T-cell (primary cell): ENCODE measurements at regions not wholly inside any gene's neighbourhood (a gene's known extent, or its start where the extent isn't known, plus 50 kb on each side); places are given as distances from the start of the nearest gene placed in this dataset.

Source experiments
- ATAC-seq, 4 experiments: fragments of 200-7000 bp in 3 of 4; fragments of 150-1000 bp in 1 of 4; cut with Tn5 transposase; replicated peaks in 1 of 4; 1 replicate in 3 of 4; 2 replicates in 1 of 4; pipeline ENCODE4 v1.10.0; 2021; ENCODE audit warnings: moderate library complexity in 3 of 4, mild to moderate bottlenecking in 2 of 4, moderate number of reproducible peaks in 1 of 4
- CTCF ChIA-PET, 2 donors: fragments of 300-600 bp; sonication (Branson Sonifier 250); formaldehyde crosslinking; loops; one replicate each; lab custom pipeline; 2022; ENCODE audit warnings: antibody characterized with exemption in 2 of 2; lab: Charles Lee
- POLR2A ChIA-PET, 2 donors: fragments of 300-600 bp; sonication (Branson Sonifier 250); formaldehyde crosslinking; loops; one replicate each; lab custom pipeline; 2022; ENCODE audit warnings: antibody characterized with exemption in 2 of 2; lab: Charles Lee
- DNase-seq, 35 experiments: peaks; one replicate each; pipeline versions ENCODE4 v3.0.0 to v3.0.0-alpha.2; 2013 to 2023
- H3K27ac ChIP-seq: one replicate; pipeline ENCODE4 v1.5.1; 2013; ENCODE audit warnings: low read length
- H3K27me3 ChIP-seq, 2 experiments: replicated peaks in 1 of 2; 1 replicate in 1 of 2; 2 replicates in 1 of 2; pipeline versions ENCODE4 v1.6.1 to v1.7.0; 2013; ENCODE audit warnings: low read length in 1 of 2, mixed read lengths in 1 of 2; ENCODE audit not compliant: control insufficient read depth in 2 of 2, insufficient read depth in 2 of 2; ENCODE audit errors: extremely low read depth in 1 of 2
- H3K36me3 ChIP-seq, 2 donors: 1 replicate in 1 of 2; 2 replicates in 1 of 2; pipeline versions ENCODE4 v1.6.1 to v1.7.0; 2013; ENCODE audit warnings: low read length in 1 of 2; ENCODE audit not compliant: control insufficient read depth in 2 of 2, insufficient read depth in 1 of 2; ENCODE audit errors: extremely low read depth in 1 of 2
- H3K4me1 ChIP-seq, 2 experiments: 1 replicate in 1 of 2; 2 replicates in 1 of 2; pipeline versions ENCODE4 v1.6.1 to v1.7.0; 2013; ENCODE audit warnings: low read length in 2 of 2, mixed read lengths in 1 of 2; ENCODE audit not compliant: insufficient read depth in 2 of 2, control insufficient read depth in 1 of 2; ENCODE audit errors: extremely low read depth in 1 of 2
- H3K4me3 ChIP-seq, 2 donors: 1 replicate in 1 of 2; 2 replicates in 1 of 2; pipeline versions ENCODE4 v1.5.1 to v1.7.0; 2013; ENCODE audit warnings: mild to moderate bottlenecking in 2 of 2, low read length in 1 of 2, moderate library complexity in 1 of 2; ENCODE audit not compliant: control insufficient read depth in 1 of 2; ENCODE audit errors: extremely low read depth in 1 of 2
- H3K9me3 ChIP-seq: 2 replicates; pipeline ENCODE4 v1.7.0; 2013
- H3K27ac Mint-ChIP-seq, 2 donors: one replicate each; pipeline ENCODE4 v1.8.0; 2020 to 2021; ENCODE audit warnings: mild to moderate bottlenecking in 2 of 2, mixed read lengths in 2 of 2
- H3K27me3 Mint-ChIP-seq, 2 donors: one replicate each; pipeline ENCODE4 v1.8.0; 2021 to 2022; ENCODE audit warnings: mixed read lengths in 2 of 2
- H3K36me3 Mint-ChIP-seq: one replicate; pipeline ENCODE4 v1.8.0; 2021; ENCODE audit warnings: mixed read lengths
- H3K4me1 Mint-ChIP-seq, 3 donors: one replicate each; pipeline ENCODE4 v1.8.0; 2020 to 2022; ENCODE audit warnings: mixed read lengths in 3 of 3, mild to moderate bottlenecking in 1 of 3
- H3K4me3 Mint-ChIP-seq, 3 donors: one replicate each; pipeline ENCODE4 v1.8.0; 2020 to 2022; ENCODE audit warnings: mild to moderate bottlenecking in 3 of 3, mixed read lengths in 3 of 3, moderate library complexity in 3 of 3
- H3K9me3 Mint-ChIP-seq, 3 donors: one replicate each; pipeline ENCODE4 v1.8.0; 2020 to 2022; ENCODE audit warnings: mixed read lengths in 3 of 3
- WGBS: methylation state at CpG from one replicate; pipeline ENCODE4 v1.1.5; 2013; ENCODE audit warnings: missing lambda C conversion rate; ENCODE audit not compliant: insufficient coverage; 5-methylcytosine and 5-hydroxymethylcytosine counted together

DNA sequence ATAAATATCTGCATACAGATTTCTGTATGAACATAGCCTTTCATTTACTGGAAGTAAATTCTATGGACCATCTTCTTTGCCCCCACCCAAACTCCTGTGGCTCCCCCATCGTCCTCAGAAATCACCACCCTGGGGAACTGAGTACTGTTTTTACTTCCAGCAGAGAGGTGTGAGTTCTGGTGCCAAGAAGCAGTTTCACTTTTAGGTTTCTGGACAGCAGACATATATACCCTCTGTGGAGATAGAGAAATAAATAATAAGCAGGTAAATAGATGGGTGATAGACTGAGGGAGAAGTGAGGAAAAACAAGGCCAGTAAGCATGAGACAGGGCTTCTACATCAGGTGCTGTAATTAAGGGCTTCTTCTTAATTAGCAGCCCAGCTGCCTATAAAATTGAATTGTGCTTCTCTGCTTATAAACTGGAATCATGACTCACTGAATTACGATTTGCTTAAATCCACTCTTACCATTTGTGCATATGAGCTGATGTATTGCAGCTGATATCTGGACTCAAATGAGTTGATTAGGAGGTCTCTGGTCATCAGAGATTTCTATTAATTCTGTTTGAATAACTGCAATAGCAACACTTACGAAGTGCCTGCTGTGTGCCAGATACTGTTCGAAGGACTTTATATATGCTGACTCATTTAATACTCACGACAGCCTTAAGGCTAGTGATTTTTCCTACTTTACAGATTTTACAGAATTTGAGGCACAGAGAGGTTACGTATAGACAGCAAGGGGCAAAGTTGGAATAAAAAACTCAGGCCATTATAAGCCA is 60.8 kb upstream of the DHX15 start:
- H3K36me3 Mint-ChIP-seq = no peaks in the 10 kb centered on the region
- ChIA-PET CTCF (no interaction called here), POLR2A (no interaction called here)
- no peak for ATAC-seq
- H3K4me1 Mint-ChIP-seq = no peaks in the 10 kb centered on the region
- no peaks in the 10 kb centered on the region for H3K9me3 ChIP-seq
- no CpG with 5 or more reads among the region's 6 CpGs for WGBS
- no peaks in the 10 kb centered on the region for H3K27me3 ChIP-seq
- peaks cover 5 to 11% of the 10 kb centered on the region in 2 donors for H3K27me3 Mint-ChIP-seq
- H3K27ac Mint-ChIP-seq = no peak overlapping the region
- no peaks in the 10 kb centered on the region for H3K36me3 ChIP-seq
- no peak overlapping the region for H3K4me3 ChIP-seq
- H3K4me3 Mint-ChIP-seq = no peak overlapping the region
- H3K27ac ChIP-seq = no peak overlapping the region
- no peak for DNase-seq
- no peaks in the 10 kb centered on the region for H3K9me3 Mint-ChIP-seq
- H3K4me1 ChIP-seq = no peaks in the 10 kb centered on the region

DNA sequence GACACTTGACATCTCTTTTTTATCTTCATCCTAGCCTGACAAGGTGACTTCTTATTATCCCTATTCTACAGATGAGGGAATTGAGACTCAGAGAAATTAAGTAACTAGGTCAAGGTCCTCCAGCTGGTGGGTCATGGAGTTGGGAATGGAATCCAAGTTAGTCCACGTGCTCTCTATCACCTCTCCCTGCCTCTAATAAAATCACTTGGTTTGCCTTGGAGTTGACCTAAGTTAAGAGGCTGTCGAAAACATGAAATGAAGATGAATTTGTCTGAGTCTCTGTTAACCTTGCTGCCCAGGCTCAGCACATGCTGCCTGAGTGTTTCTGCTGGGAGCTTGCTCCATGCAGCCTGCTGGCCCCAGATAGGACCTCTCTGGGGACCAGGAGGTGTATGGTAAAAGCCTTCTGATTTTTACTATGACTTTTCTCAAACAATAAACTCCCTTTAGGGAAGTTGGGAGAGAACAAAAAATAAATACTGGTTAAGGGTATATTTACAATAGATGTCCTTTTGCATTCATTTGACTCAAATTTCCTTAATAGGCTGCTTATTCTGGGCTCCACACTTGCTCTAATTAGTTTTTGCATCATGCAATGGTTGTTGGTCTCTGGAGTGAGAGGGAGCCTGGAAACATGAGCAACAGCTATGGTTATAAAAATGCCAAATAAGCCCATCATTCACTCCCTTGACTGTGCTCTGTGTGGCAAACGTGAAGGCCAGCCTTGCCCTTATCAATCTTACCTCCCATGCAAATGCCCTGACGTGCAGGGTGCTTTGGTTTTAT is 61.6 kb upstream of the DHX15 start:
- H3K4me1 ChIP-seq = no peaks in the 10 kb centered on the region
- H3K9me3 ChIP-seq = no peaks in the 10 kb centered on the region
- no peak overlapping the region for H3K27ac ChIP-seq
- ChIA-PET POLR2A (no interaction called here), CTCF (no interaction called here)
- DNase-seq (no peak), ATAC-seq (no peak)
- H3K27me3 ChIP-seq = peaks cover 0 to 5% of the 10 kb centered on the region in 2 experiments
- Mint-ChIP-seq H3K36me3 (no peaks in the 10 kb centered on the region), H3K27me3 (peaks cover 2 to 11% of the 10 kb centered on the region in 2 donors), H3K27ac (no peak overlapping the region), H3K4me3 (no peak overlapping the region), H3K9me3 (no peaks in the 10 kb centered on the region), H3K4me1 (no peaks in the 10 kb centered on the region)
- H3K36me3 ChIP-seq = no peaks in the 10 kb centered on the region
- WGBS = no CpG with 5 or more reads among the region's 4 CpGs
- H3K4me3 ChIP-seq = no peak overlapping the region

DNA sequence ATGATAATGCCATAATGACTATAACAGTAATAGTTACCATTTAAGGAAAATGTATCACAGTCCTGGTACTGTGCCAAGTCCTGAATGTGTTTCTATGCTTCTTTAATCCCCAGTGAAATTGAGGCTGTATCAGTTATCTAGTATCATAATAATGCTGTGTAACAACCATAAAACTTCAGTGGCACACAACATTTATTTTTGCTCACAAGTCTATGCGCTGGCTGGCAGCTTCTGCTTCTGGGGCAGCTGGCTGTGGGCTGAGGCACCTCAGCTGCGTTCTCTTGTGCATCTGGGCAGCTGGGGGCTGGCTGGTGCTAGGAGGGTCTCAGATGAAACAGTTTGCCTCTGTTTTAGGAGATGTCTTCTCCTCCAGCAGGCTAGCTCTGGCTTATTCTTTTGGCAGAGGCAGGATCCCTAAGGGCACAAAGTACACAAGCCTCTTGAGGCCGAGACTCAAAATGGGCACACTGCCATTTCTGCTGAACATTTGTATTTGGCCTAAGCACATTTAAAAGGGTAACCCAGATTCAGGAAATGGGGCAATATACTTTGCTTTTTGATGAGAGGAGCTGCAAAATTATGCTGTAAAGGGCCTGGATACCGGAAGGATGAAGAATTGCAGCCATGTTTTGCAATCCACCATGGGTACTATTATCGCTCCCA is 62.6 kb upstream of the DHX15 start:
- Mint-ChIP-seq H3K27ac (no peak overlapping the region), H3K36me3 (no peaks in the 10 kb centered on the region), H3K4me1 (no peaks in the 10 kb centered on the region), H3K9me3 (no peaks in the 10 kb centered on the region), H3K4me3 (no peak overlapping the region), H3K27me3 (peaks cover 2 to 11% of the 10 kb centered on the region in 2 donors)
- no peak overlapping the region for H3K4me3 ChIP-seq
- CTCF ChIA-PET = no interaction called here
- ATAC-seq (no peak), DNase-seq (no peak)
- WGBS = 86% methylated on average over 1 of the region's 5 CpGs
- no peaks in the 10 kb centered on the region for H3K36me3 ChIP-seq
- POLR2A ChIA-PET = no interaction called here
- no peaks in the 10 kb centered on the region for H3K4me1 ChIP-seq
- H3K9me3 ChIP-seq = no peaks in the 10 kb centered on the region
- H3K27me3 ChIP-seq = peaks cover 0 to 5% of the 10 kb centered on the region in 2 experiments
- no peak overlapping the region for H3K27ac ChIP-seq

DNA sequence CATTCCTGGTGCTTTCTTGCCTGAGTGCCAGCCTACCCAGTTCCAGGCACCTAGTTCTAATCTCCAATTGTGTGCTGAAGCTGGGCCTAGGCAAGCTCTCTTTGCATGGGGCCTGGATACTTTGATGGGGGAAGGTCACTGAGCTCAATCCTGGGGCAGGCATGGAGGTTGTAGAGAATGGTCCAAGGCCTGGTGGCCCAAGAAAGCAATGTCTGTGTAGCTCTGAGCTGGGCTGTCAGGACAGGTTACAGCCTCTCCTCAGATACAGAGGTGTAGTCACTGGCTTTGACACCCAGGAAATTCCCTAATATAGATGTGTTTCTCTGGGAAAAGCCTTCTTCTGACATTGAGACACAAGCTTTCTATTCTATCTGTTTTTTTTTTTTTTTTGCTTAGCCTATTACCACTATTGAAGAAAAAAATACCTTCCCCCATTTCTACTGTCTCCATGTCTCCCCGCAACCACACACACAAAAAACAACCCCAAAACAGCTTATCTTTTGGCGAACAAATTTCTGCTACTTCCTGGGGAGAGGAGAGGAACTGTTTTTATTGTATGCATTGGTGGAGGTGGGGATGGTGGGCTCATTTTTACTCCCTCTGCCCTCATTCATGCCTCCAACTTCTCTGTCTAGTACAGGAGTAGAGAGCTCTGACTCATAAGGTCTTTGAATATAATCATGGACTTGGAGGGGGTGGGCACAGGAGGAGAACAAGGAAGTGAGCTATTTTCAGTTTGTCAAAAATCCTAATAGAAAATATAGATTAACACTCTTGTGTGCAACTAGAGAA is 66.7 kb upstream of the DHX15 start:
- ATAC-seq (no peak), DNase-seq (no peak)
- no CpG with 5 or more reads among the region's 2 CpGs for WGBS
- peaks cover 2 to 8% of the 10 kb centered on the region in 2 donors for H3K27me3 Mint-ChIP-seq
- H3K4me3 ChIP-seq = no peak overlapping the region
- no peak overlapping the region for H3K27ac ChIP-seq
- ChIA-PET CTCF (interaction anchor here in 1 of 2 donors (0.6 kb wide), 1 partner anchor 12 kb away, joined by 3 read pairs; no protein-coding TSS in a partner anchor), POLR2A (no interaction called here)
- no peak overlapping the region for H3K4me3 Mint-ChIP-seq
- no peaks in the 10 kb centered on the region for H3K4me1 Mint-ChIP-seq
- H3K4me1 ChIP-seq = no peaks in the 10 kb centered on the region
- H3K36me3 ChIP-seq = no peaks in the 10 kb centered on the region
- H3K27ac Mint-ChIP-seq = no peak overlapping the region
- H3K9me3 Mint-ChIP-seq = no peaks in the 10 kb centered on the region
- H3K9me3 ChIP-seq = no peaks in the 10 kb centered on the region
- H3K27me3 ChIP-seq = peaks cover 0 to 5% of the 10 kb centered on the region in 2 experiments
- no peaks in the 10 kb centered on the region for H3K36me3 Mint-ChIP-seq

DNA sequence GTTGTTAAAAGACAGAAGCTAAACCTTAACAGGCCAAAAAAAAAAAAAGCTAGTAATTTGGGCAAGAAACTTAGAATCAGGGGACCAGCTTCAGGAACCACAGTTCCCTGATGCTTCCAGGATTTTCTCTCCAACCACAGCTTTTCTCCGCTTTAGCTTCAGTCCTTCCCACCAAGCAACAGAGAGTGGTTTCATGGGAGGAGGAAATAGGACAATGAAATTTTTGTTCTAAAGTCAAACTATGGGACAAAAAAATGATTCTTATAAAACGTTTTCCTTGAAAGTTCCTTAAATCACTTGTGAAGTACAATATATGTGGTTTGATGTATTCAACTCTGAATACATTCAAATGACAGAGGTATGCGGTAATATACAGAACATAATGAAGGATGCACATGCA is 71.0 kb upstream of the DHX15 start:
- ATAC-seq (no peak), DNase-seq (no peak)
- WGBS = no CpG with 5 or more reads among the region's 3 CpGs
- H3K36me3 Mint-ChIP-seq = no peaks in the 10 kb centered on the region
- peaks cover 0 to 6% (median 5%) of the 10 kb centered on the region in 3 donors for H3K4me1 Mint-ChIP-seq
- Histone ChIP-seq H3K27ac (no peak overlapping the region), H3K36me3 (no peaks in the 10 kb centered on the region), H3K27me3 (peaks cover 0 to 5% of the 10 kb centered on the region in 2 experiments), H3K4me1 (no peaks in the 10 kb centered on the region), H3K9me3 (no peaks in the 10 kb centered on the region), H3K4me3 (no peak overlapping the region)
- no peak overlapping the region for H3K4me3 Mint-ChIP-seq
- no peak overlapping the region for H3K27ac Mint-ChIP-seq
- ChIA-PET POLR2A (no interaction called here), CTCF (interaction anchor here in 1 of 2 donors (0.7 kb wide), 1 partner anchor 15 kb away, joined by 3 read pairs; no protein-coding TSS in a partner anchor)
- H3K9me3 Mint-ChIP-seq = no peaks in the 10 kb centered on the region
- peaks cover 6 to 8% of the 10 kb centered on the region in 2 donors for H3K27me3 Mint-ChIP-seq

DNA sequence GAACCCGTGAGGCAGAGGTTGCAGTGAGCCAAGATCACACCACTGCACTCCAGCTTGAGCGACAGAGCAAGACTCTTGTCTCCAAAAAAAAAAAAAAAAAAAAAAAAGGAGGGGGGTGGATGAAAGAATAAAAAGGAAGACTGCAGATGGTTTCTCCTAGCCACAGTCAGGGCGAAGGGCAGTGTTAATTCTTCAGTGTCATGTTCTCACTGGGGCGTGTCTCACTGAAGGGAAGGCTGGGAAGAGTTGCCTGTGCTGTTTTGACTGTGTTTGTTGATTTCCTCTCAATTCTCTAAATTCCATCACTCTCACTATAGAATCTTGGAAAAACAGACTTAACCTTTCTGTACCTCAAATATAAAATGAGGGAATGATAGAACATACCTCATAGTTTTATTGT is 71.6 kb upstream of the DHX15 start:
- Histone ChIP-seq H3K4me1 (no peaks in the 10 kb centered on the region), H3K27me3 (no peaks in the 10 kb centered on the region), H3K4me3 (no peak overlapping the region), H3K9me3 (no peaks in the 10 kb centered on the region), H3K27ac (no peak overlapping the region), H3K36me3 (no peaks in the 10 kb centered on the region)
- H3K27me3 Mint-ChIP-seq = peaks cover 5 to 10% of the 10 kb centered on the region in 2 donors
- ChIA-PET POLR2A (no interaction called here), CTCF (interaction anchor here in 1 of 2 donors (0.6 kb wide), 1 partner anchor 52 kb away, joined by 5 read pairs; no protein-coding TSS in a partner anchor)
- no peak overlapping the region for H3K4me3 Mint-ChIP-seq
- no peaks in the 10 kb centered on the region for H3K36me3 Mint-ChIP-seq
- H3K9me3 Mint-ChIP-seq = no peaks in the 10 kb centered on the region
- ATAC-seq (no peak), DNase-seq (no peak)
- peaks cover 0 to 6% (median 5%) of the 10 kb centered on the region in 3 donors for H3K4me1 Mint-ChIP-seq
- WGBS = no CpG with 5 or more reads among the region's 4 CpGs
- no peak overlapping the region for H3K27ac Mint-ChIP-seq
